Transverse colon (tissue), 4 donors: ENCODE measurements at regions not wholly inside any gene's neighbourhood (a gene's known extent, or its start where the extent isn't known, plus 50 kb on each side); places are given as distances from the start of the nearest gene placed in this dataset.

ENCODE experiments used
- DNase-seq: peaks from one replicate; pipeline ENCODE4 v3.0.0-alpha.2; 2019
- H3K27ac ChIP-seq, 4 donors: fragments of 200-600 bp; sonication (generic); 2 replicates each; pipeline ENCODE4 v1.5.1; 2016 to 2018; ENCODE audit warnings: inconsistent platforms in 4 of 4
- H3K27me3 ChIP-seq: fragments of 200-600 bp; sonication (generic); 2 replicates; pipeline ENCODE4 v1.5.1; 2017; ENCODE audit warnings: inconsistent platforms
- H3K36me3 ChIP-seq, 4 donors: fragments of 200-600 bp; sonication (generic); 2 replicates each; pipeline ENCODE4 v1.5.1; 2017 to 2019; ENCODE audit warnings: inconsistent platforms in 4 of 4
- H3K4me1 ChIP-seq, 4 donors: fragments of 200-600 bp; sonication (generic); 2 replicates each; pipeline ENCODE4 v1.5.1; 2017 to 2020; ENCODE audit warnings: inconsistent platforms in 4 of 4
- H3K4me3 ChIP-seq, 4 donors: fragments of 200-600 bp; sonication (generic); 1 replicate in 1 of 4; 2 replicates in 3 of 4; pipeline versions ENCODE4 v1.5.1 to v1.6.1; 2017 to 2019; ENCODE audit warnings: inconsistent platforms in 4 of 4
- H3K9me3 ChIP-seq, 2 donors: fragments of 200-600 bp; sonication (generic); 2 replicates each; pipeline ENCODE4 v1.5.1; 2017 to 2019; ENCODE audit warnings: inconsistent platforms in 2 of 2
- EP300 ChIP-seq: sonication (generic); formaldehyde crosslinking; IDR thresholded peaks from one replicate; pipeline ENCODE4 v1.6.1; 2017; ENCODE audit warnings: antibody characterized with exemption, low read depth
- POLR2A ChIP-seq: fragments of 450-650 bp; IDR thresholded peaks from one replicate; pipeline ENCODE4 v1.6.1; 2016; ENCODE audit warnings: antibody characterized with exemption, mild to moderate bottlenecking, moderate library complexity
- POLR2AphosphoS5 ChIP-seq, 3 donors: sonication (generic); formaldehyde crosslinking; IDR thresholded peaks; one replicate each; pipeline ENCODE4 v1.6.1; 2016; ENCODE audit warnings: antibody characterized with exemption in 3 of 3
- WGBS, 2 donors: methylation state at CpG; one replicate each; pipeline ENCODE4 v1.1.5; 2018; ENCODE audit warnings: low coverage in 1 of 2; 5-methylcytosine and 5-hydroxymethylcytosine counted together
- in situ Hi-C, 4 donors: fragments of 200-750 bp; cut with MboI; loops; one replicate each; pipeline versions ENCODE4 v1.15.0 to v1.15.1; 2017; ENCODE audit warnings: low sequenced_read_pairs in 3 of 4, low pct_ligation_motif_present in 1 of 4, low pct_unique_long_range_greater_than_20kb in 1 of 4
- intact Hi-C: fragments of 100-400 bp; cut with DNase I; formaldehyde crosslinking; loops from one replicate; pipeline ENCODE4 v1.15.1; 2023; ENCODE audit warnings: low total_unique reads
- TF ChIP-seq, protein P1 (sequence below), 5 experiments: fragments of 200-600 bp in 3 of 5; fragments of 450-650 bp in 2 of 5; sonication (generic) in 3 of 5; IDR thresholded peaks; 1 replicate in 2 of 5; 2 replicates in 3 of 5; pipeline ENCODE4 v1.5.1; 2016 to 2017; ENCODE audit warnings: antibody characterized with exemption in 5 of 5, inconsistent platforms in 3 of 5, mild to moderate bottlenecking in 2 of 5, moderate library complexity in 1 of 5

DNA sequence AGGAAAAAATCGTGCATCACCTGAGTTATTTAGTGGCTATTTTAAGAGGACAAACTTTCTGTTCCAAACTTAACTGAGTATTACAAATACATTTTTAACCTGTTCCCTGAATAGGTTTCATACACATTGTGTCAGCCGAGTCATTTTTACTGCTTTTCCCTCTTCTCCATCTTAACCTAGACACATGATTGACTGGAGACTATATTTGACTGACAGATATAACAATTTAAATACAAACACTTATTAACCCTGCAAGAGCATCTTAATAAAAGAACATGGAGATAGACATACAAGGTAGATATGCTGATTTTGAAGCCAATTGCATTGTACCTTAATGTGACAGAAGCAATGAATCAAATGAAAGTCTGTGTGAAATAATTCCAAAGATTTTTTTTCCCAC, 810.5 kb upstream of the ARPP21 start:
- WGBS, 2 donors: 56 to 67% methylated on average over 2 of the region's 2 CpGs
- H3K27ac ChIP-seq: no peak overlapping the region
- TF ChIP-seq EP300 (no peak), POLR2AphosphoS5 (IDR thresholded peaks at IDR 0.05) (no peak), POLR2A (no peak)
- TF ChIP-seq, protein P1, sequence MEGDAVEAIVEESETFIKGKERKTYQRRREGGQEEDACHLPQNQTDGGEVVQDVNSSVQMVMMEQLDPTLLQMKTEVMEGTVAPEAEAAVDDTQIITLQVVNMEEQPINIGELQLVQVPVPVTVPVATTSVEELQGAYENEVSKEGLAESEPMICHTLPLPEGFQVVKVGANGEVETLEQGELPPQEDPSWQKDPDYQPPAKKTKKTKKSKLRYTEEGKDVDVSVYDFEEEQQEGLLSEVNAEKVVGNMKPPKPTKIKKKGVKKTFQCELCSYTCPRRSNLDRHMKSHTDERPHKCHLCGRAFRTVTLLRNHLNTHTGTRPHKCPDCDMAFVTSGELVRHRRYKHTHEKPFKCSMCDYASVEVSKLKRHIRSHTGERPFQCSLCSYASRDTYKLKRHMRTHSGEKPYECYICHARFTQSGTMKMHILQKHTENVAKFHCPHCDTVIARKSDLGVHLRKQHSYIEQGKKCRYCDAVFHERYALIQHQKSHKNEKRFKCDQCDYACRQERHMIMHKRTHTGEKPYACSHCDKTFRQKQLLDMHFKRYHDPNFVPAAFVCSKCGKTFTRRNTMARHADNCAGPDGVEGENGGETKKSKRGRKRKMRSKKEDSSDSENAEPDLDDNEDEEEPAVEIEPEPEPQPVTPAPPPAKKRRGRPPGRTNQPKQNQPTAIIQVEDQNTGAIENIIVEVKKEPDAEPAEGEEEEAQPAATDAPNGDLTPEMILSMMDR (IDR thresholded peaks at IDR 0.05): no peak
- H3K36me3 ChIP-seq: no peaks in the 10 kb centered on the region
- in situ Hi-C loops (no loop called here), intact Hi-C loops (no loop called here)
- no peak for DNase-seq
- H3K9me3 ChIP-seq: no peaks in the 10 kb centered on the region
- H3K4me1 ChIP-seq: no peaks in the 10 kb centered on the region
- no peaks in the 10 kb centered on the region for H3K27me3 ChIP-seq
- H3K4me3 ChIP-seq: no peak overlapping the region

DNA sequence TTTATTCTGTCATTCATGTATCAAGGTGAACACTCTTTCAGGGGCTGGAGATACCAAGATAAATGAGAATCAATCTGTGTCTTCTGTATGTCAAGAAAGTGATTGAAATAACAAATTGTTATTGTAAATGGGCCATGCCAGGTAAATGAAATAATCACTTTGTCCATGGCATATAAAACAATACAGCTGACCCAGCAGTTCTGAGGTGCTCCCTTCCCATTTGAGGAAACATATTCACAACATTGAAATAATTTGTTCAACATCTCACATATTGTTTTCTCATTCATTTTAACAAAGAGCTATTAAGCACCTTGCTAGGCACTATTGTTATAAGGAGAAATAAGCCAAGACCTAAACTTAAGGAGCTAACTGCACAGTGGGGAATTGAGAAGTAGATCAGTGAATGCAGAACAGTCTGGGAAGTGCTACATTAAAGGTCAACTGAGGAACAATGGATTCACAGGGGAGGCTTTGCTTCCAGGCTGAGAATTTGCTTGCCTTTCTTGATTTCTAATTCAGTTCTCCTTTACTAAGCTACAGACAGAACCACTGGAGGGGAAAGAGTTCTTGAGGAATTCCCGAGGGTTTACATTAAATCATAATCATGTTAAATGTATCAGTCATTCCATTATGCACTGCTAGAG, 806.3 kb upstream of the ARPP21 start:
- TF ChIP-seq POLR2AphosphoS5 (IDR thresholded peaks at IDR 0.05): no peak
- TF ChIP-seq EP300: no peak
- TF ChIP-seq POLR2A: no peak
- TF ChIP-seq, protein P1 (IDR thresholded peaks at IDR 0.05): no peak
- intact Hi-C loops: loop anchor here (10.0 kb wide), 1 partner anchor 412 kb away; no protein-coding TSS in a partner anchor
- Histone ChIP-seq H3K9me3 (no peaks in the 10 kb centered on the region), H3K27me3 (no peaks in the 10 kb centered on the region), H3K27ac (no peak overlapping the region), H3K4me3 (no peak overlapping the region), H3K36me3 (no peaks in the 10 kb centered on the region), H3K4me1 (no peaks in the 10 kb centered on the region)
- in situ Hi-C loops: no loop called here
- DNase-seq: no peak
- WGBS, 2 donors: 54 to 73% methylated on average over 1 of the region's 1 CpG

DNA sequence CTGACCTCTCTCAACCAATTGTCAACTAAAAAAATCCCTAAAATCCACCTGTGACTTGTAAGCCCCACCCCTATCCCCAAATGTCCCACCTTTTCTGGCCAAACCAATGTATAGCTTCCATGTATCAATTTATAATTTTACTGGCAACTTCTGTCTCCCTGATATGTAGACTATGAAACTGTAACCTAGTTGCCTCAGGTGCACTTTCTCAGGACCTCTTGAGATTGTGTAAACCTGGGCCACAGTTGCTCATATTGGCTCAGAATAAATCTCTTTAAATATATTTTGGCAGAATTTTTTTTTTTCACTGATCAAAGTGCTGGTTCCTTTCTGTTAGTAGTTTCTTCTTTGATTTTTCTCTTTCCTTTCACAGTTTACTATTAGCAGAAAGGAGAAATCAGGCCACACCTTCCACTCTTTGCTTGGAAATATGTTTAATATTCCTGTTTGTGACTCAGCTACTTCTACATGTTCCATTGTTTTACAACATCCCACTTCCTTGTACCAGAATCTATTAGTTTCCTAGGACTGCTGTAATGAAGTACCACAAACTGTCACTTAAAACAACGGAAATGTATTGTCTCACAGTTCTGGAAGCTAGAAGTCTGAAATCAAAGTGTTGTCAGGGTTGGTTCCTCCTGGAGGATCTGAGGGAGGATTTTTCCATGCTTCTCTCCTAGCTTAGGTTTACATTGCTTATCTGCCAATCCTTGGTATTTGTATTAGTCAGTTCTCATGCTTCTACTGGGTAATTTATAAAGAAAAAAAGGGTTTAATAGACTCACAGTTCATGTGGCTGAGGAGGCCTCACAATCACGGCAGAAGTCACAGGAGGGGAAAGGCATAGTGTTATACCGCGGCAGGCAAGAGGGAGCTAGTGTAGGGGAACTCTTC, 801.2 kb upstream of the ARPP21 start:
- H3K27me3 ChIP-seq: no peaks in the 10 kb centered on the region
- no peaks in the 10 kb centered on the region for H3K9me3 ChIP-seq
- DNase-seq: no peak
- H3K36me3 ChIP-seq: no peaks in the 10 kb centered on the region
- intact Hi-C loops (loop anchor here (2.0 to 10.0 kb wide), 2 partner anchors 15 to 407 kb away; no protein-coding TSS in a partner anchor), in situ Hi-C loops (no loop called here)
- no peak overlapping the region for H3K27ac ChIP-seq
- no peaks in the 10 kb centered on the region for H3K4me1 ChIP-seq
- 70 to 76% methylated on average over 3 to 4 of the region's 4 CpGs for WGBS, 2 donors
- H3K4me3 ChIP-seq: no peak overlapping the region
- no peak for TF ChIP-seq EP300
- TF ChIP-seq, protein P1 (IDR thresholded peaks at IDR 0.05): no peak
- TF ChIP-seq POLR2A: no peak
- TF ChIP-seq POLR2AphosphoS5 (IDR thresholded peaks at IDR 0.05): no peak

DNA sequence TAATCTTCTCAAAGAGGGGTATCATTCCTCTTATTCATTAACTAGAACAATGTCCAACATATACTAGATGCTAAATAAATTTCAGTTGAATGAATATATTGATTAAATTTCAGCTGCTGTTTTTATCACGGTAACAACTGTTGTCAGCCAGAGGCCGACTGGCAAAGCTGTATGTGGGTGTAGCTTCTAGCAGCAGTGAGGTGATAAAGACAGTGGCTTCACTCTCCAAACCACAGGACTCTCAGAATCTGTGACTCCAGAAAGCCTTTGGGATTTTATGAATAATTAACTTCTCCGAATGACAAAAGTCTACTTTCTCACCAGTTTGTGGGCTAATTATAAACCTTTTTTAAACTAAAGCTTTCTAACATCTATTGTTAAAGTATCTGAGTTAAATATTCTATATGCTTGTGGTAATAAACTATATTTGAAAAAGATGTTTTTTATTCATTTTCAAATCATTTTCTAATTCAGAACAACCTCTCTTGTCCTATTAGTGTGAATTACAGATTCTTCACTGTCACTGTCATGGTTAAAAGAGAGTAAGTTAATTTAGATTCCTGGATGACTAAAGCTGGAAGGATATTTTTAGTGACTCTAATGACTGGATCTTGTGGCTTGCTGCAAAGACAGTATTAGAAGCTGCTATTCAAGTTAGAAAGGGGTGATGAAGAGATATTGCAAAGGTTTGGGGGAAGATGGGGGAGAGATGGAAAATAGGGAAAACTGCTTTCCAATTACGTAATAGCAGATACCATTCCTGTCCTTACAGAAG, 796.4 kb upstream of the ARPP21 start:
- WGBS, 2 donors: 60 to 81% methylated on average over 3 to 4 of the region's 4 CpGs
- Histone ChIP-seq H3K4me1 (no peaks in the 10 kb centered on the region), H3K27me3 (no peaks in the 10 kb centered on the region), H3K27ac (no peak overlapping the region), H3K9me3 (no peaks in the 10 kb centered on the region), H3K36me3 (no peaks in the 10 kb centered on the region), H3K4me3 (no peak overlapping the region)
- intact Hi-C loops: no loop called here
- in situ Hi-C loops: no loop called here
- no peak for DNase-seq
- TF ChIP-seq EP300 (no peak), POLR2A (no peak), POLR2AphosphoS5 (IDR thresholded peaks at IDR 0.05) (no peak)
- TF ChIP-seq, protein P1 (IDR thresholded peaks at IDR 0.05): no peak
